Activated CD4-positive, CD25-positive, alpha-beta regulatory T cell (primary cell): ENCODE measurements at regions not wholly inside any gene's neighbourhood (a gene's known extent, or its start where the extent isn't known, plus 50 kb on each side); places are given as distances from the start of the nearest gene placed in this dataset.
"Not testable (repeated sequence)": the region's sequence is repeated elsewhere in the genome, so short reads cannot be mapped to it uniquely, and the experiment has no call there.

ENCODE experiments used
- DNase-seq, 4 experiments: peaks; one replicate each; lab custom pipeline; 2025; lab: John Stamatoyannopoulos, UW

GRCh38 chr1:201726700-201727099, 102.3 kb upstream of the IPO9 start:
- no peak for DNase-seq

GRCh38 chr1:201728731-201729130, 100.2 kb upstream of the IPO9 start:
- no peak for DNase-seq

GRCh38 chr1:201729973-201730608, 98.9 kb upstream of the IPO9 start:
- no peak for DNase-seq

GRCh38 chr1:201730611-201731010, 98.3 kb upstream of the IPO9 start:
- DNase-seq = no peak

- DNase-seq = no peak
Observed at GRCh38 chr1:201731142-201731541, 97.8 kb upstream of the IPO9 start.

- no peak for DNase-seq
Observed at GRCh38 chr1:201731592-201731991, 97.4 kb upstream of the IPO9 start.

- DNase-seq = no peak
Observed at GRCh38 chr1:201732351-201732750, 96.6 kb upstream of the IPO9 start.

- DNase-seq = not testable (repeated sequence)
Observed at GRCh38 chr1:201734221-201734620, 94.7 kb upstream of the IPO9 start.

- DNase-seq = no peak
Observed at GRCh38 chr1:201734786-201735185, 94.2 kb upstream of the IPO9 start.

GRCh38 chr1:201736707-201737320, 92.1 kb upstream of the IPO9 start:
- DNase-seq = no peak

GRCh38 chr1:201737352-201738060, 91.5 kb upstream of the IPO9 start:
- DNase-seq = no peak

GRCh38 chr1:201739080-201739479, 89.9 kb upstream of the IPO9 start:
- no peak for DNase-seq

GRCh38 chr1:201739492-201740085, 89.4 kb upstream of the IPO9 start:
- DNase-seq = peak in 3 of 4 experiments; percentile 7 to 25 (median 20)

- DNase-seq = no peak
Observed at GRCh38 chr1:201740086-201740541, 88.8 kb upstream of the IPO9 start.

GRCh38 chr1:201740670-201741111, 88.3 kb upstream of the IPO9 start:
- DNase-seq = no peak

- no peak for DNase-seq
Observed at GRCh38 chr1:201741763-201742342, 87.1 kb upstream of the IPO9 start.

GRCh38 chr1:201742476-201742875, 86.5 kb upstream of the IPO9 start:
- no peak for DNase-seq

GRCh38 chr1:201742955-201743805, 85.8 kb upstream of the IPO9 start:
- DNase-seq = no peak

- DNase-seq = no peak
Observed at GRCh38 chr1:201745023-201745422, 83.9 kb upstream of the IPO9 start.

- DNase-seq = no peak
Observed at GRCh38 chr1:201746156-201746555, 82.8 kb upstream of the IPO9 start.

GRCh38 chr1:201747261-201747660, 81.7 kb upstream of the IPO9 start:
- DNase-seq = no peak
